ENCODE measurements at regions not wholly inside any gene's neighbourhood (a gene's known extent, or its start where the extent isn't known, plus 50 kb on each side); places are given as distances from the start of the nearest gene placed in this dataset.
"Not testable (repeated sequence)": the region's sequence is repeated elsewhere in the genome, so short reads cannot be mapped to it uniquely, and the experiment has no call there.

GRCh38 chr12:9543341-9543740, 64.4 kb downstream of the KLRB1 start:
- not testable (repeated sequence) for DNase-seq (ENCODE audit: low spot score); H3K23ac ChIP-seq (ENCODE audit: low read depth, low read length, poor library complexity); H3K4me3 ChIP-seq (ENCODE audit: low read length in 2 of 2); H3K9me3 ChIP-seq (replicated peaks in 1 of 2; ENCODE audit: control insufficient read depth in 2 of 2, insufficient read depth in 1 of 2, low read depth in 1 of 2, low read length in 2 of 2); H2BK15ac ChIP-seq (ENCODE audit: low read length); H2AK5ac ChIP-seq (ENCODE audit: low read depth, low read length); H2BK12ac ChIP-seq (ENCODE audit: low read length); H3K14ac ChIP-seq (ENCODE audit: low read length); H3K36me3 ChIP-seq (replicated peaks in 1 of 2; ENCODE audit: control insufficient read depth in 2 of 2, insufficient read depth in 2 of 2, low read length in 2 of 2); H3K4ac ChIP-seq (ENCODE audit: low read length); H2AFZ ChIP-seq (ENCODE audit: low read length); H3K18ac ChIP-seq (ENCODE audit: low read length); H3K79me1 ChIP-seq (ENCODE audit: low read depth, low read length); H4K91ac ChIP-seq (ENCODE audit: low read depth, low read length, poor library complexity); H3K9ac ChIP-seq (ENCODE audit: low read depth, low read length, poor library complexity); H4K8ac ChIP-seq (ENCODE audit: low read depth, low read length); H3K27me3 ChIP-seq (ENCODE audit: control insufficient read depth in 3 of 3, insufficient read depth in 3 of 3, low read depth in 1 of 3, low read length in 3 of 3); H3K4me1 ChIP-seq (ENCODE audit: control insufficient read depth in 2 of 2, insufficient read depth in 1 of 2, low read depth in 1 of 2, low read length in 2 of 2); H2BK5ac ChIP-seq (ENCODE audit: low read length); H2BK120ac ChIP-seq (ENCODE audit: low read depth, low read length); H3K27ac ChIP-seq (replicated peaks; ENCODE audit: low read length); H3K4me2 ChIP-seq (ENCODE audit: insufficient read depth, low read length, poor library complexity, severe bottlenecking)
- no CpG with 5 or more reads among the region's 5 CpGs for WGBS, 2 donors (ENCODE audit: extremely low coverage in 2 of 2, insufficient read length in 2 of 2, insufficient replicate concordance in 1 of 2)

- H3K4me3 ChIP-seq (ENCODE audit: low read length in 2 of 2); H3K9me3 ChIP-seq (replicated peaks in 1 of 2; ENCODE audit: control insufficient read depth in 2 of 2, insufficient read depth in 1 of 2, low read depth in 1 of 2, low read length in 2 of 2); H3K36me3 ChIP-seq (replicated peaks in 1 of 2; ENCODE audit: control insufficient read depth in 2 of 2, insufficient read depth in 2 of 2, low read length in 2 of 2); H3K4me1 ChIP-seq (ENCODE audit: control insufficient read depth in 2 of 2, insufficient read depth in 1 of 2, low read depth in 1 of 2, low read length in 2 of 2); H3K9ac ChIP-seq (ENCODE audit: low read depth, low read length, poor library complexity); H3K79me1 ChIP-seq (ENCODE audit: low read depth, low read length); H3K4me2 ChIP-seq (ENCODE audit: insufficient read depth, low read length, poor library complexity, severe bottlenecking); H2BK5ac ChIP-seq (ENCODE audit: low read length); H2BK120ac ChIP-seq (ENCODE audit: low read depth, low read length); H4K8ac ChIP-seq (ENCODE audit: low read depth, low read length); H2AFZ ChIP-seq (ENCODE audit: low read length); H3K23ac ChIP-seq (ENCODE audit: low read depth, low read length, poor library complexity); H3K18ac ChIP-seq (ENCODE audit: low read length); H3K4ac ChIP-seq (ENCODE audit: low read length); H2BK12ac ChIP-seq (ENCODE audit: low read length); H3K27me3 ChIP-seq (ENCODE audit: control insufficient read depth in 3 of 3, insufficient read depth in 3 of 3, low read depth in 1 of 3, low read length in 3 of 3); H3K14ac ChIP-seq (ENCODE audit: low read length); H4K91ac ChIP-seq (ENCODE audit: low read depth, low read length, poor library complexity); H3K27ac ChIP-seq (replicated peaks; ENCODE audit: low read length); DNase-seq (ENCODE audit: low spot score); H2AK5ac ChIP-seq (ENCODE audit: low read depth, low read length); H2BK15ac ChIP-seq (ENCODE audit: low read length): not testable (repeated sequence)
- WGBS, 2 donors (ENCODE audit: extremely low coverage in 2 of 2, insufficient read length in 2 of 2, insufficient replicate concordance in 1 of 2) = no CpG with 5 or more reads among the region's 3 CpGs
Measured at GRCh38 chr12:9542827-9543226, 64.9 kb downstream of the KLRB1 start.

GRCh38 chr12:9515925-9516324, 91.8 kb downstream of the KLRB1 start:
- H2AK5ac ChIP-seq (ENCODE audit: low read depth, low read length); H3K79me1 ChIP-seq (ENCODE audit: low read depth, low read length); H2BK5ac ChIP-seq (ENCODE audit: low read length); H2BK15ac ChIP-seq (ENCODE audit: low read length); H3K4me2 ChIP-seq (ENCODE audit: insufficient read depth, low read length, poor library complexity, severe bottlenecking); H3K27ac ChIP-seq (replicated peaks; ENCODE audit: low read length); H4K91ac ChIP-seq (ENCODE audit: low read depth, low read length, poor library complexity); DNase-seq (ENCODE audit: low spot score); H2BK120ac ChIP-seq (ENCODE audit: low read depth, low read length); H3K9me3 ChIP-seq (replicated peaks in 1 of 2; ENCODE audit: control insufficient read depth in 2 of 2, insufficient read depth in 1 of 2, low read depth in 1 of 2, low read length in 2 of 2); H3K27me3 ChIP-seq (ENCODE audit: control insufficient read depth in 3 of 3, insufficient read depth in 3 of 3, low read depth in 1 of 3, low read length in 3 of 3); H3K4ac ChIP-seq (ENCODE audit: low read length); H3K4me3 ChIP-seq (ENCODE audit: low read length in 2 of 2); H3K23ac ChIP-seq (ENCODE audit: low read depth, low read length, poor library complexity); H3K9ac ChIP-seq (ENCODE audit: low read depth, low read length, poor library complexity); H3K36me3 ChIP-seq (replicated peaks in 1 of 2; ENCODE audit: control insufficient read depth in 2 of 2, insufficient read depth in 2 of 2, low read length in 2 of 2); H2BK12ac ChIP-seq (ENCODE audit: low read length); H3K4me1 ChIP-seq (ENCODE audit: control insufficient read depth in 2 of 2, insufficient read depth in 1 of 2, low read depth in 1 of 2, low read length in 2 of 2); H3K14ac ChIP-seq (ENCODE audit: low read length); H3K18ac ChIP-seq (ENCODE audit: low read length); H4K8ac ChIP-seq (ENCODE audit: low read depth, low read length); H2AFZ ChIP-seq (ENCODE audit: low read length): not testable (repeated sequence)
- no CpG with 5 or more reads among the region's 1 CpG for WGBS, 2 donors (ENCODE audit: extremely low coverage in 2 of 2, insufficient read length in 2 of 2, insufficient replicate concordance in 1 of 2)

- not testable (repeated sequence) for H3K36me3 ChIP-seq (replicated peaks in 1 of 2; ENCODE audit: control insufficient read depth in 2 of 2, insufficient read depth in 2 of 2, low read length in 2 of 2); H2AFZ ChIP-seq (ENCODE audit: low read length); H3K4me3 ChIP-seq (ENCODE audit: low read length in 2 of 2); H3K14ac ChIP-seq (ENCODE audit: low read length); H3K18ac ChIP-seq (ENCODE audit: low read length); H3K4ac ChIP-seq (ENCODE audit: low read length); H3K79me1 ChIP-seq (ENCODE audit: low read depth, low read length); H2BK15ac ChIP-seq (ENCODE audit: low read length); H3K4me1 ChIP-seq (ENCODE audit: control insufficient read depth in 2 of 2, insufficient read depth in 1 of 2, low read depth in 1 of 2, low read length in 2 of 2); H3K9ac ChIP-seq (ENCODE audit: low read depth, low read length, poor library complexity); DNase-seq (ENCODE audit: low spot score); H3K27me3 ChIP-seq (ENCODE audit: control insufficient read depth in 3 of 3, insufficient read depth in 3 of 3, low read depth in 1 of 3, low read length in 3 of 3); H2BK12ac ChIP-seq (ENCODE audit: low read length); H2AK5ac ChIP-seq (ENCODE audit: low read depth, low read length); H4K91ac ChIP-seq (ENCODE audit: low read depth, low read length, poor library complexity); H3K4me2 ChIP-seq (ENCODE audit: insufficient read depth, low read length, poor library complexity, severe bottlenecking); H3K27ac ChIP-seq (replicated peaks; ENCODE audit: low read length); H3K23ac ChIP-seq (ENCODE audit: low read depth, low read length, poor library complexity); H4K8ac ChIP-seq (ENCODE audit: low read depth, low read length); H2BK120ac ChIP-seq (ENCODE audit: low read depth, low read length); H2BK5ac ChIP-seq (ENCODE audit: low read length); H3K9me3 ChIP-seq (replicated peaks in 1 of 2; ENCODE audit: control insufficient read depth in 2 of 2, insufficient read depth in 1 of 2, low read depth in 1 of 2, low read length in 2 of 2)
- no CpG with 5 or more reads among the region's 5 CpGs for WGBS, 2 donors (ENCODE audit: extremely low coverage in 2 of 2, insufficient read length in 2 of 2, insufficient replicate concordance in 1 of 2)
Measured at GRCh38 chr12:9512695-9513094, 95.0 kb downstream of the KLRB1 start.
